ENCODE measurements at regions not wholly inside any gene's neighbourhood (a gene's known extent, or its start where the extent isn't known, plus 50 kb on each side); places are given as distances from the start of the nearest gene placed in this dataset.
A peak's percentile ranks its signal among the peaks of the same experiment; 100 is the strongest.

DNA sequence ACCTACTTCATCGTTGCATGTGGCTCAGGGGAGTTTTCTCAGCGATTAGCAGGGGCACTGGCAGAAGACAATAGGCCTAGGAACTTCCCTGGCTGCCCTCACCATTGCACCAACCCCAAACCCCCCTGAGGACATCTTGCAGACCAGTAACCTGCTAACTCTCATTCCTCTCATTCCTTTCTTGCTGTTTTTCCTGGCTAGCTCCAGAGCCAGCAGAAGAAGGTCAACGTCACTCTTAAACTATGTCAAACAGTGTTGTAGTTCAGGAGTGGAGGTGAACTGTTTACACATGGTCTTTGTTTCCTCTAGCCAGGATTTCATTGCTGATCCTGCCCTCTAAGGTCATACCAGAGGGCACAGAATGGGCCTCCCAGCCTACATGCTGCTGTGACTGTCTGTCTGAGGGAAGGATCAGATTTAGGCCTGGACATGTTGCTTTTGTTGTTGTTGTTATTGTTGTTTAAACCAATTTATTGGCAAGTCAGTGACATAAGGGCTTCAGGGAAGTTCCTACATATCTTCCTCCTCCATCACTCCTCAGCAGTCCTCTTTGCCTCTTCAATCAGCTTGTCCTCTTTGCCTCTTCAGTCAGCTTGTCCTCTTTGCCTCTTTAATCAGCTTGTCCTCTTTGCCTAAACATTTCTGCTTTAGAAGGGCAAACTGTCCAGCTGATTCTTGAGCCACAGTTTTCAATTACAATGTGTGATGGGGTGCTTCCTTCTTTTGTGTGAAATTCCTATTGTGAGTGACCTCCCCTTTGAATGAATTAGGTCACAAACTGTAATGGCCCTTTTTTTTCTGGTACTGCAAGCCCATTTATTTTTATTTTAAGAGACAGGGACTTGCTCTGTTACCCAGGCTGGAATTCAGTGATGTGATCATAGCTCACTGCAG, 471.9 kb upstream of the TNP1 start:
- 36% methylated on average over 3 of the region's 3 CpGs for WGBS (ENCODE audit: insufficient coverage, low coverage, low lambda C conversion rate, missing lambda C conversion rate)
- peaks cover 0 to 4% (median 0%) of the 10 kb centered on the region in 4 donors for H3K4me1 ChIP-seq
- intact Hi-C loops (cut with DNase I) = no loop called here
- no peaks in the 10 kb centered on the region for H3K27me3 ChIP-seq
- H3K36me3 ChIP-seq = no peaks in the 10 kb centered on the region
- no peaks in the 10 kb centered on the region for H3K9me3 ChIP-seq
- TF ChIP-seq POLR2A (IDR thresholded peaks at IDR 0.05) = no peak
- TF ChIP-seq, protein P1, sequence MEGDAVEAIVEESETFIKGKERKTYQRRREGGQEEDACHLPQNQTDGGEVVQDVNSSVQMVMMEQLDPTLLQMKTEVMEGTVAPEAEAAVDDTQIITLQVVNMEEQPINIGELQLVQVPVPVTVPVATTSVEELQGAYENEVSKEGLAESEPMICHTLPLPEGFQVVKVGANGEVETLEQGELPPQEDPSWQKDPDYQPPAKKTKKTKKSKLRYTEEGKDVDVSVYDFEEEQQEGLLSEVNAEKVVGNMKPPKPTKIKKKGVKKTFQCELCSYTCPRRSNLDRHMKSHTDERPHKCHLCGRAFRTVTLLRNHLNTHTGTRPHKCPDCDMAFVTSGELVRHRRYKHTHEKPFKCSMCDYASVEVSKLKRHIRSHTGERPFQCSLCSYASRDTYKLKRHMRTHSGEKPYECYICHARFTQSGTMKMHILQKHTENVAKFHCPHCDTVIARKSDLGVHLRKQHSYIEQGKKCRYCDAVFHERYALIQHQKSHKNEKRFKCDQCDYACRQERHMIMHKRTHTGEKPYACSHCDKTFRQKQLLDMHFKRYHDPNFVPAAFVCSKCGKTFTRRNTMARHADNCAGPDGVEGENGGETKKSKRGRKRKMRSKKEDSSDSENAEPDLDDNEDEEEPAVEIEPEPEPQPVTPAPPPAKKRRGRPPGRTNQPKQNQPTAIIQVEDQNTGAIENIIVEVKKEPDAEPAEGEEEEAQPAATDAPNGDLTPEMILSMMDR (IDR thresholded peaks at IDR 0.05) = no peak
- H3K27ac ChIP-seq = no peak overlapping the region
- no peak overlapping the region for H3K4me3 ChIP-seq
- ATAC-seq = peak; percentile 61 to 99 (median 91)
- peak in 1 of 3 donors; percentile 28 for DNase-seq

DNA sequence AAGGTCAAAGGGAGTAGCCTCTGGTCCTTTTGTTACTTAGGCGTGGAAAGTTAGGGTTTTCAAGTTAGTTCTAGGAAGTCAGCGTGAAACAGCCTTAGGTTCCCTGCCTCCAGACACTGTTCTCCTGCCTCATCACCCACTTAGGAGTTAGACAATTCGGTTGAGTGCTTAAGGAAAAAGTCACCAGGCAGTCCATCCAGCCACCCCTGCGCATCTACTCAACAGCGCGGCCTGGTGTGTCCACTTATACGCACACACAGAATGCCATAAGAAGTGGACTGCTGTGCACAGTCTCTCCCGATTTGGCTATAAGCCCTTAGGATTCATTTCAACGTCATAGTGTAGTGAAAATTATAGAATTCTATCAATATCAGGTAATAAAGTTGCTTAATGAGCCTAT, 470.8 kb upstream of the TNP1 start:
- no peak for DNase-seq
- 91% methylated on average over 7 of the region's 9 CpGs for WGBS (ENCODE audit: insufficient coverage, low coverage, low lambda C conversion rate, missing lambda C conversion rate)
- Histone ChIP-seq H3K36me3 (no peaks in the 10 kb centered on the region), H3K9me3 (no peaks in the 10 kb centered on the region), H3K27ac (no peak overlapping the region), H3K4me3 (no peak overlapping the region), H3K27me3 (no peaks in the 10 kb centered on the region), H3K4me1 (peaks cover 0 to 4% (median 0%) of the 10 kb centered on the region in 4 donors)
- ATAC-seq = no peak
- no peak for TF ChIP-seq POLR2A (IDR thresholded peaks at IDR 0.05)
- TF ChIP-seq, protein P1 (IDR thresholded peaks at IDR 0.05) = no peak
- intact Hi-C loops (cut with DNase I) = no loop called here

DNA sequence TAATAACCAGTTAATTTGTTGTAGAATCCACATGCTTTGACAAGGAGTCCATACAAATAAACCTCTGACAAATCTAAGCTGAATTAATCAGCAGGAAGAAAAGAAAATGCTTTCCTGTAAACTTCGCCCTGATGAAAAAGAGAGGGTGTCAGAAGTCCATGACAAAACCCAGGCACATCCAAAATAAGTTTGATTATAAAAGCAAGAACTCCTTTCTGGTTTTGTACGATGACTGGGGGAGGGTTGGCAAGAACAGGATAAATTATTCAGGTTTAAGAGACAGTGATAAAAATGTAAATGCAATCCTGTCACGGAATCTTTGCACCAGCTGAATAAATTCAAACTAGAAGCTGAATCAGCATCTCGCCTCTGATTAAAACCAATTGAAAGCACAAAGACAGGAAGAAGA, 469.2 kb upstream of the TNP1 start:
- Histone ChIP-seq H3K4me1 (peaks cover 0 to 4% (median 0%) of the 10 kb centered on the region in 4 donors), H3K27ac (no peak overlapping the region), H3K27me3 (no peaks in the 10 kb centered on the region), H3K9me3 (no peaks in the 10 kb centered on the region), H3K4me3 (no peak overlapping the region), H3K36me3 (no peaks in the 10 kb centered on the region)
- DNase-seq = no peak
- 53% methylated on average over 4 of the region's 4 CpGs for WGBS (ENCODE audit: insufficient coverage, low coverage, low lambda C conversion rate, missing lambda C conversion rate)
- TF ChIP-seq POLR2A (IDR thresholded peaks at IDR 0.05) = no peak
- TF ChIP-seq, protein P1 (IDR thresholded peaks at IDR 0.05) = no peak
- no peak for ATAC-seq
- intact Hi-C loops (cut with DNase I) = no loop called here

DNA sequence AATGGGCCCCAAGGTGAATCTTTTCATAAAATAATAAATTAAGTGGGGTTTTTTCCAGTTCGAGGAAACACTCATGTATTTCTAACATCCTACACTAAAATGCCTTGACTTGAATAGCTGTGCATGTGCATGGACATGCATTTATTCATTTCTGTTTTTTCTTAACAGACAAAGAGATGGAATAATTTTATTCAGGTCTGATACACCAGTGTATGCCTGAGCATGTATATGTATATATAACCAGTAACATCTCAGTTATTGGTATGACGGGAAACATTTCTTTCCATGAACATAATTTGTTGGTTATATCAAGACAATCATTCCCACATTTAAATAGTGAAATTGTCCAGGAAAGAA, 468.7 kb upstream of the TNP1 start:
- Histone ChIP-seq H3K36me3 (no peaks in the 10 kb centered on the region), H3K27me3 (no peaks in the 10 kb centered on the region), H3K4me1 (peaks cover 0 to 4% (median 0%) of the 10 kb centered on the region in 4 donors), H3K4me3 (no peak overlapping the region), H3K9me3 (no peaks in the 10 kb centered on the region), H3K27ac (no peak overlapping the region)
- intact Hi-C loops (cut with DNase I) = no loop called here
- TF ChIP-seq, protein P1 (IDR thresholded peaks at IDR 0.05) = no peak
- TF ChIP-seq POLR2A (IDR thresholded peaks at IDR 0.05) = no peak
- WGBS (ENCODE audit: insufficient coverage, low coverage, low lambda C conversion rate, missing lambda C conversion rate) = 78% methylated on average over 2 of the region's 2 CpGs
- ATAC-seq (no peak), DNase-seq (no peak)
